Spleen (tissue), 11 donors: ENCODE measurements at regions not wholly inside any gene's neighbourhood (a gene's known extent, or its start where the extent isn't known, plus 50 kb on each side); places are given as distances from the start of the nearest gene placed in this dataset.

Experiments
- DNase-seq: peaks from one replicate; pipeline ENCODE4 v3.0.0-alpha.2; 2020
- H3K27ac ChIP-seq, 8 donors: fragments of 200-600 bp; sonication (generic) in 7 of 8; 1 replicate in 4 of 8; 2 replicates in 4 of 8; pipeline versions ENCODE4 v1.5.0 to v1.8.0; 2016 to 2021; ENCODE audit warnings: inconsistent platforms in 4 of 8, mild to moderate bottlenecking in 4 of 8, moderate library complexity in 1 of 8
- H3K27me3 ChIP-seq, 7 donors: fragments of 200-600 bp; sonication (generic) in 6 of 7; replicated peaks in 1 of 7; 1 replicate in 4 of 7; 2 replicates in 3 of 7; pipeline versions ENCODE4 v1.5.0 to v1.8.0; 2016 to 2021; ENCODE audit warnings: inconsistent platforms in 3 of 7, mild to moderate bottlenecking in 1 of 7
- H3K36me3 ChIP-seq, 6 donors: fragments of 200-600 bp; sonication (generic) in 5 of 6; 1 replicate in 4 of 6; 2 replicates in 2 of 6; pipeline versions ENCODE4 v1.5.0 to v1.8.0; 2016 to 2021; ENCODE audit warnings: inconsistent platforms in 2 of 6
- H3K4me1 ChIP-seq, 6 donors: fragments of 200-600 bp; sonication (generic) in 5 of 6; 1 replicate in 3 of 6; 2 replicates in 3 of 6; pipeline versions ENCODE4 v1.5.0 to v1.8.0; 2016 to 2021; ENCODE audit warnings: inconsistent platforms in 3 of 6
- H3K4me3 ChIP-seq, 8 donors: fragments of 200-600 bp; sonication (generic) in 7 of 8; 1 replicate in 4 of 8; 2 replicates in 4 of 8; pipeline versions ENCODE4 v1.5.0 to v1.8.0; 2016 to 2021; ENCODE audit warnings: inconsistent platforms in 4 of 8, mild to moderate bottlenecking in 4 of 8, moderate library complexity in 2 of 8
- H3K9me3 ChIP-seq, 8 donors: fragments of 200-600 bp; sonication (generic) in 7 of 8; 1 replicate in 4 of 8; 2 replicates in 4 of 8; pipeline versions ENCODE4 v1.5.0 to v1.8.0; 2016 to 2021; ENCODE audit warnings: inconsistent platforms in 4 of 8
- POLR2A ChIP-seq, 3 donors: fragments of 450-650 bp; IDR thresholded peaks; one replicate each; pipeline ENCODE4 v1.5.1; 2017; ENCODE audit warnings: antibody characterized with exemption in 3 of 3, mild to moderate bottlenecking in 1 of 3
- POLR2AphosphoS5 ChIP-seq, 3 donors: sonication (generic); formaldehyde crosslinking; IDR thresholded peaks; one replicate each; pipeline ENCODE4 v1.5.1; 2017; ENCODE audit warnings: antibody characterized with exemption in 3 of 3
- WGBS, 5 donors: extraction: QIAGEN DNeasy Blood & Tissue Kit in 3 of 5; methylation state at CpG; one replicate each; pipeline versions ENCODE4 v1.1.5 to v1.1.7; 2013 to 2018; 5-methylcytosine and 5-hydroxymethylcytosine counted together
- intact Hi-C: fragments of 100-400 bp; cut with DNase I; formaldehyde crosslinking; loops from one replicate; pipeline ENCODE4 v1.15.0; 2023; ENCODE audit warnings: low total_unique reads
- TF ChIP-seq, protein P1 (sequence below), 11 experiments: fragments of 200-600 bp in 7 of 11; fragments of 450-650 bp in 4 of 11; sonication (generic) in 4 of 11; IDR thresholded peaks in 8 of 11; conservative IDR thresholded peaks in 3 of 11; 1 replicate in 7 of 11; 2 replicates in 4 of 11; pipeline versions ENCODE4 v1.4.0 to v1.8.0; 2016 to 2021; ENCODE audit warnings: antibody characterized with exemption in 11 of 11, inconsistent platforms in 4 of 11, mild to moderate bottlenecking in 1 of 11
- donor health status: healthy with polysubstance abuse.
- donor health status: DM: no; HTN: no; CAD: no; lungs with moderate emphysema.
- donor health status: DM: no; HTN: no; CAD: no.
- donor health status: Bipolar disorder and iron deficiency.
- donor health status: healthy.
- donor health status: DM: no; HTN: no; CAD: no.
- donor health status: DM: yes; HTN: yes; CAD: no.

DNA sequence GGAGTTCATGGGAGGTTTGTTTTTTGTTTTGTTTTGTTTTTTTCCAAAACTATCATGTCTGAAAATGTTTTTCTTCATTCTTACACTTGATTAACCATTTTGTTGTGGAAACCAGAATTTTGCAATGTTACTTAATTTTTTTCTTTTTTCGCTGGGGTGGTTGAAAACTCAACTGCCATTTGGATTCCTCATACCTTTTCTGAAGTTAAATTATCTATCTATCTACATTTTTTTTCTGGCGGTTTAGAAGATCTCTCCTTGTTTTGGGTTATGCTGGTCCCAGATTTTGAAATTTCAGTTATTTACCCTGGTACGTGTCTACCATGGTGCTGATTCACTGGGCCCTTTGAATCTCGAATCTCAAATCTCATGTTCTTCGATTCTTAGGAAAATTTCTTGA is 316.2 kb upstream of the SMARCA2 start:
- TF ChIP-seq, protein P1, sequence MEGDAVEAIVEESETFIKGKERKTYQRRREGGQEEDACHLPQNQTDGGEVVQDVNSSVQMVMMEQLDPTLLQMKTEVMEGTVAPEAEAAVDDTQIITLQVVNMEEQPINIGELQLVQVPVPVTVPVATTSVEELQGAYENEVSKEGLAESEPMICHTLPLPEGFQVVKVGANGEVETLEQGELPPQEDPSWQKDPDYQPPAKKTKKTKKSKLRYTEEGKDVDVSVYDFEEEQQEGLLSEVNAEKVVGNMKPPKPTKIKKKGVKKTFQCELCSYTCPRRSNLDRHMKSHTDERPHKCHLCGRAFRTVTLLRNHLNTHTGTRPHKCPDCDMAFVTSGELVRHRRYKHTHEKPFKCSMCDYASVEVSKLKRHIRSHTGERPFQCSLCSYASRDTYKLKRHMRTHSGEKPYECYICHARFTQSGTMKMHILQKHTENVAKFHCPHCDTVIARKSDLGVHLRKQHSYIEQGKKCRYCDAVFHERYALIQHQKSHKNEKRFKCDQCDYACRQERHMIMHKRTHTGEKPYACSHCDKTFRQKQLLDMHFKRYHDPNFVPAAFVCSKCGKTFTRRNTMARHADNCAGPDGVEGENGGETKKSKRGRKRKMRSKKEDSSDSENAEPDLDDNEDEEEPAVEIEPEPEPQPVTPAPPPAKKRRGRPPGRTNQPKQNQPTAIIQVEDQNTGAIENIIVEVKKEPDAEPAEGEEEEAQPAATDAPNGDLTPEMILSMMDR (IDR thresholded peaks at IDR 0.05 in 8 of 11, conservative IDR thresholded peaks at IDR 0.05 in 3 of 11): no peak
- TF ChIP-seq POLR2AphosphoS5 (IDR thresholded peaks at IDR 0.05): no peak
- no peak for TF ChIP-seq POLR2A (IDR thresholded peaks at IDR 0.05)
- intact Hi-C loops: no loop called here
- 85 to 93% (median 89%) methylated on average over 5 of the region's 5 CpGs for WGBS, 5 donors

DNA sequence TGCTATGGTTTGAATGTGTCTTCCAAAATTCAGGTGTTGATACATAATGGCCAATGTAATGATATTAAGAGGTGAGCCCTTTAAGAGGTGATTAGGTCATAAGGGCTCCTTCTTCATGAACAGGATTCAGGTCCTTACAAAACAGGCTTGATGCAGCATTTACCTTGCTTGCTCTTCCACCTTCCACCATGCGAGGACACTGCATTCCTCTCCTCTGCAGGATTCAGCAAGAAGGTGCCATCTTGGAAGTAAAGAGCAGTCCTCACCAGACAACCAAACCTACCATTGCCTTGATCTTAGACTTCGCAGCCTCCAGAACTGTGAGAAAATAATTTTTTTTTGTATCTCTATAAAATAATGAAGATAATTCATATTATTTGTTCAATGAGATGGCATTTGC is 314.0 kb upstream of the SMARCA2 start:
- no peak for TF ChIP-seq POLR2A (IDR thresholded peaks at IDR 0.05)
- TF ChIP-seq, protein P1 (IDR thresholded peaks at IDR 0.05 in 8 of 11, conservative IDR thresholded peaks at IDR 0.05 in 3 of 11): no peak
- TF ChIP-seq POLR2AphosphoS5 (IDR thresholded peaks at IDR 0.05): no peak
- Histone ChIP-seq H3K9me3 (no peaks in the 10 kb centered on the region), H3K27me3 (peaks cover 0 to 18% (median 0%) of the 10 kb centered on the region in 7 donors), H3K36me3 (no peaks in the 10 kb centered on the region), H3K4me1 (no peaks in the 10 kb centered on the region), H3K27ac (no peak overlapping the region), H3K4me3 (no peak overlapping the region)
- WGBS, 5 donors: 81 to 94% (median 90%) methylated on average over 2 of the region's 2 CpGs
- intact Hi-C loops: no loop called here
- DNase-seq: no peak

More for the DNA sequence above, 316.2 kb upstream of the SMARCA2 start:
- DNase-seq: no peak
- H3K36me3 ChIP-seq: no peaks in the 10 kb centered on the region
- H3K4me1 ChIP-seq: no peaks in the 10 kb centered on the region
- H3K9me3 ChIP-seq: no peaks in the 10 kb centered on the region
- peaks cover 0 to 17% (median 0%) of the 10 kb centered on the region in 7 donors for H3K27me3 ChIP-seq
- no peak overlapping the region for H3K4me3 ChIP-seq
- no peak overlapping the region for H3K27ac ChIP-seq

DNA sequence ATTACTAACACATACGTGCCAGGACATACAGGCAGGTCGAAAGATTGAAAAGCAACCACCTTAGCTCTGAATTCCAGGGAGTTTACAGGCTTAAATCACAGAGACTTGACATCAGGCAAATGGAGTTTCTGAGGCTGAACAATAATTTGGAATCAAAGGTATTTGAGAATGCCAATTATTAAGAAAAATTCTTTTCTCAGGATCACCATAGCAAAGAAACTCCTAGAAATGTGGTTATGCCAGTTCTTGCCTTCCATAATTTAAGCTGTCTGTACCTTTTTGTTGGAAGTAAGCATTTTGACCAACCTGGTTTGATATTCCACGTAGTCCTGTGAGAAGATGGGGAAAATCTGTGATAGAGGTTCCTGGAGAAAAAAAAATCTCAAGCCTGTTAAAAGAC is 312.4 kb upstream of the SMARCA2 start:
- H3K27me3 ChIP-seq: peaks cover 0 to 22% (median 0%) of the 10 kb centered on the region in 7 donors
- H3K4me3 ChIP-seq: no peak overlapping the region
- TF ChIP-seq POLR2AphosphoS5 (IDR thresholded peaks at IDR 0.05): no peak
- TF ChIP-seq, protein P1 (IDR thresholded peaks at IDR 0.05 in 8 of 11, conservative IDR thresholded peaks at IDR 0.05 in 3 of 11): no peak
- TF ChIP-seq POLR2A (IDR thresholded peaks at IDR 0.05): no peak
- H3K4me1 ChIP-seq: no peaks in the 10 kb centered on the region
- H3K36me3 ChIP-seq: no peaks in the 10 kb centered on the region
- WGBS, 5 donors: 52 to 71% (median 62%) methylated on average over 3 of the region's 3 CpGs
- no peaks in the 10 kb centered on the region for H3K9me3 ChIP-seq
- no peak for DNase-seq
- intact Hi-C loops: no loop called here
- H3K27ac ChIP-seq: no peak overlapping the region

DNA sequence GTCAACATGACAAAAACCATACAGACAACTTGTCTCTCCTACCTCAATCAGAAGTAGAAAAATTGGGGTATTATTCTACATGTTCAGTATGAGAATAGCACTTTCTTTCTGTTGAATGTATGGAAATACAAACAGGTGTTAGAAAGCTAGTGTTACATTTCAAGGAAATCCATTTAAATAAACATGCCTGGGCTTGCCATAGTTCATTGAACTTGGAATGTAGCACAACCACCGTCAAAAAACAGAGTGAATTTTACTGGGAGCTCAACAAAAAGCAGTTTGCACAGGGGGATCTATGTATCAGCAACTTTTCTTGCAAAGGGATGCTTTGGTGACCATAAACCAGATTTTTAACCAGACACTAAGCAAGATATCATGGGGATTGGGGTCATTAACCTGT is 307.9 kb upstream of the SMARCA2 start:
- intact Hi-C loops: no loop called here
- no peak overlapping the region for H3K27ac ChIP-seq
- H3K27me3 ChIP-seq: peaks cover 0 to 8% (median 0%) of the 10 kb centered on the region in 7 donors
- no peak for DNase-seq
- 65 to 82% (median 73%) methylated on average over 1 of the region's 1 CpG for WGBS, 5 donors
- no peaks in the 10 kb centered on the region for H3K9me3 ChIP-seq
- no peak overlapping the region for H3K4me3 ChIP-seq
- no peaks in the 10 kb centered on the region for H3K4me1 ChIP-seq
- no peaks in the 10 kb centered on the region for H3K36me3 ChIP-seq
- TF ChIP-seq POLR2AphosphoS5 (IDR thresholded peaks at IDR 0.05) (no peak), POLR2A (IDR thresholded peaks at IDR 0.05) (no peak)
- TF ChIP-seq, protein P1 (IDR thresholded peaks at IDR 0.05 in 8 of 11, conservative IDR thresholded peaks at IDR 0.05 in 3 of 11): no peak
